Thyroid gland (tissue), 4 donors: ENCODE measurements at regions not wholly inside any gene's neighbourhood (a gene's known extent, or its start where the extent isn't known, plus 50 kb on each side); places are given as distances from the start of the nearest gene placed in this dataset.

Experiments used
- POLR2A ChIP-seq, 2 donors: fragments of 450-650 bp; IDR thresholded peaks; one replicate each; pipeline ENCODE4 v1.6.1; 2017; ENCODE audit warnings: antibody characterized with exemption in 2 of 2, mild to moderate bottlenecking in 2 of 2, moderate library complexity in 1 of 2
- TF ChIP-seq, protein P1 (sequence below), 6 experiments: fragments of 200-600 bp in 3 of 6; fragments of 450-650 bp in 3 of 6; sonication (generic) in 3 of 6; IDR thresholded peaks; one replicate each; pipeline ENCODE4 v1.5.1; 2016 to 2019; ENCODE audit warnings: antibody characterized with exemption in 6 of 6, mild to moderate bottlenecking in 2 of 6, inconsistent platforms in 1 of 6, moderate library complexity in 1 of 6

DNA sequence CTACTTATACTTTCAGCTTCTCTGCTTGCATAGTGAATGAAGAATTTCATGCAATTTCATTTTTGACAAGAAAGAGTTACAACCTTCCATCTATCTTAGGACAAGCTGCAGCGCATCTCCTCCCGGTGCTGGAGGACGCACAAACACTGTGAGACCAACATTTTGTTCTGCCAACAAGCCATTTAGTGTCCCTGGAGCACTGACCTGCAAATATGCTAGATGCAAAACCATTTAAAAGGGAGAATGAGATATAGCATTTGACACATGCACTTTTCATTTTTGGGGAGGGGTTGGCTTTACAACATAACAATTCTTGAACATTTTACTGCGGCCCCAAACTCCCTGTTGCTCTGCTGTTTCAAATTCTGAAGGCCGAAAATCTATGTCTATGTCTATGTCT lies 127.2 kb upstream of the SLC30A5 start:
- TF ChIP-seq, protein P1, sequence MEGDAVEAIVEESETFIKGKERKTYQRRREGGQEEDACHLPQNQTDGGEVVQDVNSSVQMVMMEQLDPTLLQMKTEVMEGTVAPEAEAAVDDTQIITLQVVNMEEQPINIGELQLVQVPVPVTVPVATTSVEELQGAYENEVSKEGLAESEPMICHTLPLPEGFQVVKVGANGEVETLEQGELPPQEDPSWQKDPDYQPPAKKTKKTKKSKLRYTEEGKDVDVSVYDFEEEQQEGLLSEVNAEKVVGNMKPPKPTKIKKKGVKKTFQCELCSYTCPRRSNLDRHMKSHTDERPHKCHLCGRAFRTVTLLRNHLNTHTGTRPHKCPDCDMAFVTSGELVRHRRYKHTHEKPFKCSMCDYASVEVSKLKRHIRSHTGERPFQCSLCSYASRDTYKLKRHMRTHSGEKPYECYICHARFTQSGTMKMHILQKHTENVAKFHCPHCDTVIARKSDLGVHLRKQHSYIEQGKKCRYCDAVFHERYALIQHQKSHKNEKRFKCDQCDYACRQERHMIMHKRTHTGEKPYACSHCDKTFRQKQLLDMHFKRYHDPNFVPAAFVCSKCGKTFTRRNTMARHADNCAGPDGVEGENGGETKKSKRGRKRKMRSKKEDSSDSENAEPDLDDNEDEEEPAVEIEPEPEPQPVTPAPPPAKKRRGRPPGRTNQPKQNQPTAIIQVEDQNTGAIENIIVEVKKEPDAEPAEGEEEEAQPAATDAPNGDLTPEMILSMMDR (IDR thresholded peaks at IDR 0.05): no peak
- TF ChIP-seq POLR2A (IDR thresholded peaks at IDR 0.05): no peak
